IMR-90 (cell line): ENCODE measurements at regions not wholly inside any gene's neighbourhood (a gene's known extent, or its start where the extent isn't known, plus 50 kb on each side); places are given as distances from the start of the nearest gene placed in this dataset.

Source experiments
- BHLHE40 ChIP-seq: fragments of 150-350 bp; IDR thresholded peaks from 2 replicates; pipeline ENCODE4 v1.6.1; 2016; ENCODE audit warnings: mild to moderate bottlenecking, low read depth, low read length
- MXI1 ChIP-seq: IDR thresholded peaks from 2 replicates; pipeline ENCODE4 v1.6.1; 2012; ENCODE audit warnings: low read depth, mild to moderate bottlenecking, low read length, moderate library complexity, borderline replicate concordance
- POLR2A ChIP-seq: IDR thresholded peaks from 2 replicates; pipeline ENCODE4 v1.6.1; 2012; ENCODE audit warnings: mild to moderate bottlenecking, low read depth, low read length

DNA sequence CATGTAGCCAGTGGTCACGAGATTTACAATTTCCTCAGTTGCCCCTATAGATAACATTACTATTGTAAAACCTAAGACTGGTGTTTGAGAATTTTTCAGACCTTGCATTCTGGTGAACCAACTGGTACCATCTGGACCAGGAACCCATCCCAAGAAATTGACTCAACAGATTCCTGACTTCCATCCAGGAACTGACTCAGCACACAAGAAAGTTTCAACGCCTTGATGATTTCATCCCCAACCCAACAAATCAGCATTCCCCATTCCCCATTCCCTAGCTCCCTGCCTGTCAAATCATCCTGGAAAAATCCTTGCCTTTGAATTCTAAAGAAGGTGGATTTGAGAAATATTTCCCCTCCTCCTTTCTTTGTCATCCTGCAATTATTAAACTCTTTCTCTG, 529.8 kb upstream of the PRMT6 start:
- no peak for TF ChIP-seq MXI1
- TF ChIP-seq POLR2A, result no peak
- TF ChIP-seq BHLHE40, result no peak
